NT2/D1 (cell line): ENCODE measurements at regions not wholly inside any gene's neighbourhood (a gene's known extent, or its start where the extent isn't known, plus 50 kb on each side); places are given as distances from the start of the nearest gene placed in this dataset.

Source experiments
- SUZ12 ChIP-seq: IDR thresholded peaks from 2 replicates; pipeline ENCODE4 v1.6.1; 2011; ENCODE audit not compliant: insufficient read length, insufficient read depth; ENCODE audit errors: extremely low read depth
- YY1 ChIP-seq: IDR thresholded peaks from 2 replicates; pipeline ENCODE4 v1.6.1; 2011; ENCODE audit not compliant: insufficient read length, insufficient read depth
- ZNF274 ChIP-seq: IDR thresholded peaks from 2 replicates; pipeline ENCODE4 v1.6.1; 2011; ENCODE audit warnings: mild to moderate bottlenecking, low read depth, low read length

DNA sequence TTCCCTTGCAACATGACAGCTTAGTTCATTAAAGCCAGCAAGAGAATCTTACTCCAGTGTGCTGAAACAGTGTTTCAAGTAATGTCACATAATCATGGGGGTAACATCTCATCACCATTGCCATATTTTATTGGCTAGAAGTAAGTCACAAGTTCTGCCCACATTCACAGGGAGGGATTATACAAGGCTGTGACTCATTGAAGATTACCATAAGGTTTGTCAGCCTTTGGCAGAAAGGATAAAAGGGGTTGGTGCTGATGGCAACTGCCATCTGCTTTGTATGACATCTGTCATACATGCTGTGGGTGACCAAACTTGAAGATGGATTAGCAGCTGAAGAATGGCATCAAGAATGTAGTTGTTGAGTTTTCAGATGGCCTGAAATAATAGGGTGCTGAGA is 61.2 kb downstream of the KCNE4 start:
- TF ChIP-seq YY1 (no peak), SUZ12 (no peak), ZNF274 (no peak)
